H1 (cell line): ENCODE measurements at regions not wholly inside any gene's neighbourhood (a gene's known extent, or its start where the extent isn't known, plus 50 kb on each side); places are given as distances from the start of the nearest gene placed in this dataset.

ENCODE experiments used
- CTCF ChIA-PET: fragments of 300-600 bp; sonication (Branson Sonifier 250); formaldehyde crosslinking; loops from one replicate; lab custom pipeline; 2021; ENCODE audit not compliant: partially characterized antibody; lab: Charles Lee
- POLR2A ChIA-PET: fragments of 300-600 bp; sonication (Branson Sonifier 250); formaldehyde crosslinking; loops from one replicate; lab custom pipeline; 2021; ENCODE audit warnings: inconsistent platforms; ENCODE audit not compliant: partially characterized antibody; lab: Charles Lee
- DNase-seq, 2 experiments: peaks; one replicate each; pipeline versions ENCODE4 v3.0.0 to v3.0.0-alpha.2; 2010 to 2022; ENCODE audit warnings: low spot score in 2 of 2, low read depth in 1 of 2, mixed read lengths in 1 of 2
- FAIRE-seq: peaks from 2 replicates; lab custom pipeline; 2011; peaks lifted over from hg19 to GRCh38; lab: Jason Lieb, UNC
- H2AFZ ChIP-seq: 2 replicates; pipeline ENCODE4 v1.8.1; 2012; ENCODE audit warnings: low read length, inconsistent platforms
- H2AK5ac ChIP-seq: 2 replicates; pipeline ENCODE4 v1.6.1; 2013; ENCODE audit warnings: low read depth, low read length
- H2BK120ac ChIP-seq: replicated peaks from 2 replicates; pipeline ENCODE3; 2013; ENCODE audit warnings: low read depth, low read length, inconsistent platforms
- H2BK12ac ChIP-seq: 2 replicates; pipeline ENCODE4 v1.6.1; 2013; ENCODE audit warnings: low read depth, low read length
- H2BK15ac ChIP-seq: 2 replicates; pipeline ENCODE4 v1.6.1; 2013; ENCODE audit warnings: low read length
- H2BK20ac ChIP-seq: 2 replicates; pipeline ENCODE4 v1.6.1; 2013; ENCODE audit warnings: low read length
- H2BK5ac ChIP-seq: 2 replicates; pipeline ENCODE4 v1.6.1; 2013; ENCODE audit warnings: low read depth, low read length
- H3K14ac ChIP-seq: 2 replicates; pipeline ENCODE4 v1.6.1; 2013; ENCODE audit warnings: inconsistent platforms; ENCODE audit not compliant: insufficient read length
- H3K18ac ChIP-seq: 2 replicates; pipeline ENCODE4 v1.6.1; 2013; ENCODE audit warnings: low read length; ENCODE audit errors: extremely low read depth
- H3K23ac ChIP-seq: 2 replicates; pipeline ENCODE4 v1.6.1; 2013; ENCODE audit warnings: inconsistent platforms; ENCODE audit not compliant: insufficient read length
- H3K23me2 ChIP-seq: 2 replicates; pipeline ENCODE4 v1.6.1; 2013; ENCODE audit warnings: low read depth, low read length
- H3K27ac ChIP-seq: 2 replicates; pipeline ENCODE4 v1.6.1; 2011; ENCODE audit warnings: low read depth, low read length, inconsistent platforms
- H3K27me3 ChIP-seq, 4 experiments: replicated peaks in 1 of 4; 1 replicate in 1 of 4; 2 replicates in 3 of 4; pipeline versions ENCODE4 v1.6.1 to v1.8.1; 2011 to 2013; ENCODE audit warnings: low read length in 3 of 4, mild to moderate bottlenecking in 3 of 4, inconsistent platforms in 2 of 4, mixed read lengths in 2 of 4, moderate library complexity in 1 of 4; ENCODE audit not compliant: control insufficient read depth in 3 of 4, insufficient read depth in 3 of 4; ENCODE audit errors: extremely low read depth in 1 of 4
- H3K36me3 ChIP-seq, 4 experiments: 2 replicates each; pipeline versions ENCODE4 v1.6.1 to v1.8.1; 2011 to 2013; ENCODE audit warnings: mild to moderate bottlenecking in 4 of 4, low read length in 3 of 4, moderate library complexity in 2 of 4, control low read depth in 1 of 4, inconsistent platforms in 1 of 4; ENCODE audit not compliant: insufficient read depth in 4 of 4, control insufficient read depth in 2 of 4
- H3K4ac ChIP-seq: replicated peaks from 2 replicates; pipeline ENCODE3; 2013; ENCODE audit warnings: low read length, low read depth, mixed read lengths, inconsistent platforms; ENCODE audit not compliant: insufficient read length
- H3K4me1 ChIP-seq, 4 experiments: replicated peaks in 1 of 4; 1 replicate in 1 of 4; 2 replicates in 3 of 4; pipeline versions ENCODE4 v1.6.1 to v1.8.1; 2011 to 2013; ENCODE audit warnings: low read length in 3 of 4, inconsistent platforms in 2 of 4, mixed read lengths in 1 of 4; ENCODE audit not compliant: insufficient read depth in 4 of 4, control insufficient read depth in 3 of 4
- H3K4me2 ChIP-seq, 2 experiments: 2 replicates each; pipeline versions ENCODE4 v1.6.1 to v1.8.1; 2011 to 2013; ENCODE audit warnings: low read depth in 2 of 2, low read length in 2 of 2, control low read depth in 1 of 2, inconsistent platforms in 1 of 2, mild to moderate bottlenecking in 1 of 2; ENCODE audit not compliant: insufficient read depth in 1 of 2
- H3K4me3 ChIP-seq, 4 experiments: fragments of 200-600, 300-600 bp in 1 of 4; sonication (generic), shearing (Covaris generic), sonication (Bioruptor Twin) in 1 of 4; 2 replicates each; pipeline versions ENCODE4 v1.5.1 to v1.8.1; 2011 to 2016; ENCODE audit warnings: low read length in 4 of 4, low read depth in 3 of 4, control low read depth in 2 of 4, inconsistent platforms in 2 of 4, mild to moderate bottlenecking in 2 of 4, mixed read lengths in 1 of 4, moderate library complexity in 1 of 4; ENCODE audit not compliant: insufficient read depth in 2 of 4; ENCODE audit errors: extremely low read depth in 1 of 4
- H3K56ac ChIP-seq: replicated peaks from 2 replicates; pipeline ENCODE3; 2013; ENCODE audit warnings: low read depth, mild to moderate bottlenecking, mixed read lengths, low read length, inconsistent platforms; ENCODE audit not compliant: insufficient read length
- H3K79me1 ChIP-seq: 2 replicates; pipeline ENCODE4 v1.6.1; 2013; ENCODE audit warnings: low read depth, low read length, control low read depth
- H3K79me2 ChIP-seq, 2 experiments: 2 replicates each; pipeline versions ENCODE4 v1.6.1 to v1.8.1; 2012 to 2013; ENCODE audit warnings: low read length in 2 of 2, mild to moderate bottlenecking in 2 of 2, inconsistent platforms in 1 of 2; ENCODE audit not compliant: insufficient read depth in 2 of 2, control insufficient read depth in 1 of 2
- H3K9ac ChIP-seq, 4 experiments: replicated peaks in 1 of 4; 1 replicate in 1 of 4; 2 replicates in 3 of 4; pipeline versions ENCODE4 v1.6.1 to v1.8.1; 2011 to 2013; ENCODE audit warnings: low read depth in 3 of 4, low read length in 3 of 4, control low read depth in 2 of 4, mild to moderate bottlenecking in 2 of 4, moderate library complexity in 2 of 4, inconsistent platforms in 1 of 4; ENCODE audit errors: extremely low read depth in 1 of 4
- H3K9me3 ChIP-seq, 2 experiments: 2 replicates each; pipeline versions ENCODE4 v1.6.1 to v1.8.1; 2012 to 2013; ENCODE audit warnings: mild to moderate bottlenecking in 2 of 2, moderate library complexity in 2 of 2, control low read depth in 1 of 2, inconsistent platforms in 1 of 2, low read depth in 1 of 2, low read length in 1 of 2, mixed read lengths in 1 of 2; ENCODE audit not compliant: insufficient read depth in 2 of 2
- H4K20me1 ChIP-seq, 2 experiments: replicated peaks in 1 of 2; 2 replicates each; pipeline versions ENCODE3 to v1.8.1; 2011 to 2013; ENCODE audit warnings: inconsistent platforms in 2 of 2, low read length in 2 of 2, mild to moderate bottlenecking in 1 of 2; ENCODE audit not compliant: insufficient read depth in 2 of 2, control insufficient read depth in 1 of 2
- H4K5ac ChIP-seq: 2 replicates; pipeline ENCODE4 v1.6.1; 2013; ENCODE audit warnings: low read length, low read depth, mixed read lengths, inconsistent platforms; ENCODE audit not compliant: insufficient read length
- H4K8ac ChIP-seq: 2 replicates; pipeline ENCODE4 v1.8.0; 2013; ENCODE audit warnings: mild to moderate bottlenecking, moderate library complexity, low read length, inconsistent platforms; ENCODE audit not compliant: insufficient read depth; ENCODE audit errors: extremely low read depth
- H4K91ac ChIP-seq: replicated peaks from 2 replicates; pipeline ENCODE3; 2013; ENCODE audit warnings: low read length, mixed read lengths, inconsistent platforms; ENCODE audit not compliant: insufficient read length
- CBX5 ChIP-seq: fragments of 300-800, 300-1000 bp; sonication (generic); IDR thresholded peaks from 2 replicates; pipeline ENCODE4 v1.7.1; 2016; ENCODE audit warnings: antibody characterized with exemption, low read length, low read depth
- CHD1 ChIP-seq: IDR thresholded peaks from 2 replicates; pipeline ENCODE4 v1.6.1; 2012; ENCODE audit warnings: low read depth, low read length, improper control_type of control experiment
- EP300 ChIP-seq, 2 experiments: IDR thresholded peaks; 1 replicate in 1 of 2; 2 replicates in 1 of 2; pipeline ENCODE4 v1.6.1; 2011 to 2012; ENCODE audit warnings: low read depth in 2 of 2, low read length in 2 of 2, mild to moderate bottlenecking in 2 of 2, borderline replicate concordance in 1 of 2, inconsistent platforms in 1 of 2, moderate library complexity in 1 of 2
- GABPA ChIP-seq: IDR thresholded peaks from 2 replicates; pipeline ENCODE4 v1.6.1; 2011; ENCODE audit warnings: mild to moderate bottlenecking, low read length, moderate library complexity, borderline replicate concordance; ENCODE audit not compliant: insufficient read depth
- TAF1 ChIP-seq: IDR thresholded peaks from 2 replicates; pipeline ENCODE4 v1.6.1; 2011; ENCODE audit warnings: mild to moderate bottlenecking, low read depth, low read length
- TAF7 ChIP-seq: optimal IDR thresholded peaks from 2 replicates; pipeline ENCODE3; 2011; ENCODE audit warnings: low read depth, mild to moderate bottlenecking, inconsistent platforms, low read length, moderate library complexity, borderline replicate concordance
- YY1 ChIP-seq: IDR thresholded peaks from 2 replicates; pipeline ENCODE4 v1.6.1; 2011; ENCODE audit warnings: low read depth, mild to moderate bottlenecking, low read length
- WGBS, 2 experiments: shearing (Covaris generic) in 1 of 2; methylation state at CpG; one replicate each; pipeline versions ENCODE4 v1.1.6 to v1.1.7; 2013 to 2015; ENCODE audit warnings: low lambda C conversion rate in 2 of 2, mixed read lengths in 2 of 2, inconsistent platforms in 1 of 2, low coverage in 1 of 2, missing lambda C conversion rate in 1 of 2; ENCODE audit not compliant: insufficient replicate concordance in 2 of 2, insufficient coverage in 1 of 2, insufficient read length in 1 of 2; ENCODE audit errors: extremely low coverage in 1 of 2, missing lambda C conversion rate in 1 of 2; 5-methylcytosine and 5-hydroxymethylcytosine counted together

DNA sequence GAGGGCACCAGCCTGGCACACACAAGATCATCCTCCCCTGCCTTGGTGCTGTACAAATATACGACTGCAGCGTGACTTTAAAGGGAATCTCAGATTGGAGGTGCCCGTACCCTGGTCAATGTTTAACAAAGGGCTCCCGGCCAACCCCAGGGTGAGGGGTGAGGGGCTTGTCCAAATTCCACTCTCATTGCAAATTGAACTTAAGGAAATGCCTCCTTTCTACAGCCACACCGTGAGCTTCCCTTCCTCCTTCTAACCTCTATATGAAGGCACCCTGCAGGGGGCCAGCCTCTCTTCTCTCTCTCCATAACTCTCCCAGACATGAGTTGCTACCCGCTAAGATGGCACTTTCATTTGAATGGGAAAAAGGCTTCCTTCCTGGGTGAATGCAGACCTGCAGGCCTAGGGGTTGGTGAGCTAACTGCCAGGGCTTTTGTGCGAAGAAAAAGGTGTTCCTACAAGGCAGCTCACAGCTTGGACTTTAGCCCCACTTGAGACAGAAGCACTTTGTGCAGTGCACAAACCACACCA lies 76.6 kb downstream of the IRF8 start:
- ChIA-PET CTCF (interaction anchor here (0.9 to 4.0 kb wide), 7 partner anchors 8 to 157 kb away, joined by 3 to 13 read pairs (median 5); no protein-coding TSS in a partner anchor), POLR2A (no interaction called here)
- H4K20me1 ChIP-seq = no peaks in the 10 kb centered on the region
- H3K4me1 ChIP-seq = peaks cover 0 to 5% (median 1%) of the 10 kb centered on the region in 4 experiments; a peak in 1 of 7 replicates
- no peak overlapping the region for H3K14ac ChIP-seq
- no peak overlapping the region for H4K5ac ChIP-seq
- no peak overlapping the region for H2BK20ac ChIP-seq
- no peak overlapping the region for H3K56ac ChIP-seq
- 83% methylated on average over 7 of the region's 7 CpGs; no CpG with 5 or more reads in 1 of the 2 experiments for WGBS, 2 experiments
- no peaks in the 10 kb centered on the region for H3K79me2 ChIP-seq
- no peak overlapping the region; the same call in 1 of the 2 replicates for H2AFZ ChIP-seq
- DNase-seq (no peak), FAIRE-seq (no peak)
- H3K9me3 ChIP-seq = peaks cover 6 to 9% of the 10 kb centered on the region in 2 experiments
- H3K18ac ChIP-seq = peak overlapping the region; percentile 5; the same call in 1 of the 2 replicates
- H3K23me2 ChIP-seq = no peaks in the 10 kb centered on the region
- H3K4ac ChIP-seq = no peak overlapping the region
- H4K8ac ChIP-seq = no peak overlapping the region
- no peak overlapping the region for H3K27ac ChIP-seq
- no peaks in the 10 kb centered on the region for H3K79me1 ChIP-seq
- no peaks in the 10 kb centered on the region for H3K27me3 ChIP-seq
- no peak for TF ChIP-seq EP300 (IDR thresholded peaks at IDR 0.05; ENCODE audit: borderline replicate concordance in 1 of 2, low read depth in 2 of 2, low read length in 2 of 2)
- no peak for TF ChIP-seq CBX5
- TF ChIP-seq YY1 = no peak
- no peak for TF ChIP-seq TAF1
- TF ChIP-seq TAF7 = no peak
- no peak for TF ChIP-seq CHD1
- no peak for TF ChIP-seq GABPA
- no peak overlapping the region for H2BK12ac ChIP-seq
- H3K4me2 ChIP-seq = no peak overlapping the region
- H3K4me3 ChIP-seq = no peak overlapping the region
- no peak overlapping the region for H3K9ac ChIP-seq
- no peak overlapping the region for H4K91ac ChIP-seq
- no peak overlapping the region for H2BK120ac ChIP-seq
- H2BK5ac ChIP-seq = no peak overlapping the region
- H2BK15ac ChIP-seq = no peak overlapping the region
- H3K36me3 ChIP-seq = no peaks in the 10 kb centered on the region
- H2AK5ac ChIP-seq = no peak overlapping the region
- H3K23ac ChIP-seq = no peak overlapping the region
